Body of pancreas (tissue), 4 donors: ENCODE measurements at regions not wholly inside any gene's neighbourhood (a gene's known extent, or its start where the extent isn't known, plus 50 kb on each side); places are given as distances from the start of the nearest gene placed in this dataset.

Experiments used
- ATAC-seq: fragments of 150-250 bp; one replicate; pipeline ENCODE4 v1.9.1; 2016
- DNase-seq, 4 donors: peaks; one replicate each; pipeline ENCODE4 v3.0.0-alpha.2; 2019
- H3K27ac ChIP-seq, 4 donors: fragments of 200-600 bp; sonication (generic); 1 replicate in 3 of 4; 2 replicates in 1 of 4; pipeline versions ENCODE4 v1.5.1 to v1.6.1; 2016 to 2019; ENCODE audit warnings: mild to moderate bottlenecking in 1 of 4, mixed read lengths in 1 of 4, moderate library complexity in 1 of 4
- H3K27me3 ChIP-seq, 2 donors: fragments of 200-600 bp; sonication (generic); one replicate each; pipeline ENCODE4 v1.6.0; 2016; ENCODE audit warnings: mild to moderate bottlenecking in 1 of 2
- H3K36me3 ChIP-seq, 2 donors: fragments of 200-600 bp; sonication (generic); replicated peaks in 1 of 2; 2 replicates each; pipeline ENCODE4 v1.5.1; 2016; ENCODE audit warnings: low read depth in 2 of 2; ENCODE audit not compliant: insufficient read depth in 1 of 2
- H3K4me1 ChIP-seq: fragments of 200-600 bp; sonication (generic); one replicate; pipeline ENCODE4 v1.6.0; 2016
- H3K4me3 ChIP-seq, 2 donors: fragments of 200-600 bp; sonication (generic); 1 replicate in 1 of 2; 2 replicates in 1 of 2; pipeline ENCODE4 v1.5.1; 2016 to 2019
- H3K9me3 ChIP-seq, 3 donors: fragments of 200-600 bp; sonication (generic); 1 replicate in 2 of 3; 2 replicates in 1 of 3; pipeline ENCODE4 v1.5.1; 2016
- CTCF ChIP-seq, 7 experiments: fragments of 450-650 bp in 4 of 7; fragments of 200-600 bp in 3 of 7; sonication (generic) in 3 of 7; IDR thresholded peaks; one replicate each; pipeline ENCODE4 v1.5.1; 2016 to 2019; ENCODE audit warnings: antibody characterized with exemption in 7 of 7
- POLR2A ChIP-seq, 3 donors: fragments of 450-650 bp; IDR thresholded peaks; one replicate each; pipeline ENCODE4 v1.6.1; 2016; ENCODE audit warnings: antibody characterized with exemption in 3 of 3, mild to moderate bottlenecking in 2 of 3
- WGBS, 2 donors: methylation state at CpG; one replicate each; pipeline ENCODE4 v1.1.5; 2017; 5-methylcytosine and 5-hydroxymethylcytosine counted together
- intact Hi-C: fragments of 100-400 bp; cut with DNase I; formaldehyde crosslinking; loops from one replicate; pipeline ENCODE4 v1.15.1; 2023

- H3K4me3 ChIP-seq: no peak overlapping the region
- no peaks in the 10 kb centered on the region for H3K9me3 ChIP-seq
- H3K27ac ChIP-seq: no peak overlapping the region
- DNase-seq: no peak
- no peak for ATAC-seq
- H3K27me3 ChIP-seq: no peaks in the 10 kb centered on the region
- TF ChIP-seq POLR2A (IDR thresholded peaks at IDR 0.05) (no peak), CTCF (IDR thresholded peaks at IDR 0.05) (no peak)
- H3K36me3 ChIP-seq: no peaks in the 10 kb centered on the region
- intact Hi-C loops: no loop called here
- H3K4me1 ChIP-seq: no peaks in the 10 kb centered on the region
These were observed 1134.7 kb upstream of the ADGRL2 start for GRCh38 chr1:80666073-80666472.

DNA sequence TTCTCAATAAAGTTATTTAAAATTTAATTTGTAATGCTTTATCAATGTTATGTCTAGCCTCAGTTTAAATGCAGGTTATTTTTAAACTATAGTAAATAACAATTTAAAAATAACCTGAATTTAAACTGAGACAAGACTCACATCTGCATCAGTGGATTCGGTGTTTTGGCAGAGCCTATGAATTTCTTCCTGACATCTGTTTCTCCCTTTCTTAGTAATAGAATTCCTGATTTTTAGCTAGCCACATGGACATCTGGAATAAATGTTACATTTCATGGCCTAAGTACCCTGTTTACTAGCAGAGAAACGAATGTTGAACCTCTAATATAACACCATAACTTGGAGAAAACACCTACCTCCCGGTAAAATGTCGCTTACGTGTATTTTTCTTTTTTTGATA lies 1141.6 kb upstream of the ADGRL2 start:
- H3K9me3 ChIP-seq: no peaks in the 10 kb centered on the region
- DNase-seq: no peak
- no peak overlapping the region for H3K27ac ChIP-seq
- TF ChIP-seq CTCF (IDR thresholded peaks at IDR 0.05) (no peak), POLR2A (IDR thresholded peaks at IDR 0.05) (no peak)
- H3K4me3 ChIP-seq: no peak overlapping the region
- intact Hi-C loops: no loop called here
- H3K36me3 ChIP-seq: no peaks in the 10 kb centered on the region
- no peaks in the 10 kb centered on the region for H3K4me1 ChIP-seq
- no peak for ATAC-seq
- no peaks in the 10 kb centered on the region for H3K27me3 ChIP-seq
- 76 to 80% methylated on average over 5 of the region's 5 CpGs for WGBS, 2 donors

DNA sequence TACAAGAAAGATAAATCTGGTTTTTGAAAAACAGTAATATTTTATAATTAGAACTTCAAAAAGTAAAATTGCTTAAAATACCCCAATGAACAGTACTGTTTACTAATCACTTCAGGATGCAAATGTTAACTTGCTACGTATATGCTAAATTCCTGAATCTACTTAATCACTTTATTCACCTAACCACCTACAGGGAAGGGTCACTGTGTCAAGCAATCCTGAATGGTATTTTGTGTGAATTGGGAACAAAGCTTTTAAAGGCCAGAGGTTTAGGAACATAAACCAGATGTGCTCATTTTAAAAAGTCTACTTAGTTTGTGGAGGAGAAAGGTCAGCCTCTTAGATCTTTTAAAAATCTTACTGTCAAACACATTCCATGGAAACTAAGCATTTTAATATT lies 1143.0 kb upstream of the ADGRL2 start:
- intact Hi-C loops: no loop called here
- DNase-seq (no peak), ATAC-seq (no peak)
- H3K27ac ChIP-seq: no peak overlapping the region
- WGBS, 2 donors: 32 to 42% methylated on average over 1 of the region's 1 CpG
- H3K27me3 ChIP-seq: no peaks in the 10 kb centered on the region
- no peak for TF ChIP-seq CTCF (IDR thresholded peaks at IDR 0.05)
- no peaks in the 10 kb centered on the region for H3K36me3 ChIP-seq
- no peak overlapping the region for H3K4me3 ChIP-seq
- no peaks in the 10 kb centered on the region for H3K9me3 ChIP-seq
- H3K4me1 ChIP-seq: no peaks in the 10 kb centered on the region

DNA sequence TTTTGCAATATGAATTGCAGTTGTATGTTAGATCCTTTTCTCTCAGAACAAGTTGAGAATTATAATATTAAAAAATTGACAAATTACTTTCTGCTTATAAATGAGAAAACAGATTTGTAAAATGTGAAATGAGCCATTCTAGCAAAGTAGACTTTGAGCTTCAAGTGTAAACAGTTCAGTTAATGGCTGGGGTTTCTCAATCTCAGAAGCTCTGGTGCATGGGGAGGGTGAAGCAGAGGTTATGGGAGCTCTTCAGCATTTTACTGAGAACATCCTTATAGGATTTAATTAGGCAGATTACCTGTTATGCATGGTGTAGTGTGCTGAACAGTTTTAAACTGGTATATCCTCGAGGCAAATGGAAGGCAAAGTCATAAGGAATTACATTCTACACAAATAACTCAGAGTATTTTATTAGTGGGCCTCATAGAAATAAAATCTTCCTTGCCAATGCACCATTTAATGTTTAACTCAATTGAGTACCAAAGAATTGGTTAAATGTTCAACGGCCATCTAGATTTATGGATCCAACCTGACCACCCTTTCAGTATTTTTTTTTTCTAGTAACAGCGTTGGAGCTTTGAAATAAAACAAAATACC lies 1143.6 kb upstream of the ADGRL2 start:
- intact Hi-C loops: no loop called here
- ATAC-seq (no peak), DNase-seq (no peak)
- WGBS, 2 donors: 19 to 21% methylated on average over 3 of the region's 3 CpGs
- no peak for TF ChIP-seq CTCF (IDR thresholded peaks at IDR 0.05)
- TF ChIP-seq POLR2A (IDR thresholded peaks at IDR 0.05): no peak
- Histone ChIP-seq H3K27me3 (no peaks in the 10 kb centered on the region), H3K4me1 (no peaks in the 10 kb centered on the region), H3K4me3 (no peak overlapping the region), H3K9me3 (no peaks in the 10 kb centered on the region), H3K27ac (no peak overlapping the region), H3K36me3 (no peaks in the 10 kb centered on the region)

GRCh38 chr1:80656641-80657040 lies 1144.1 kb upstream of the ADGRL2 start:
- DNase-seq (no peak), ATAC-seq (no peak)
- Histone ChIP-seq H3K36me3 (no peaks in the 10 kb centered on the region), H3K9me3 (no peaks in the 10 kb centered on the region), H3K27me3 (no peaks in the 10 kb centered on the region), H3K4me1 (no peaks in the 10 kb centered on the region), H3K27ac (no peak overlapping the region), H3K4me3 (no peak overlapping the region)
- intact Hi-C loops: no loop called here
- WGBS, 2 donors: 27% methylated on average over 3 of the region's 3 CpGs
- TF ChIP-seq CTCF (IDR thresholded peaks at IDR 0.05) (no peak), POLR2A (IDR thresholded peaks at IDR 0.05) (no peak)
